NCI-H345 treated with DMSO at 0.1 percent for 48 hours (cell line): ENCODE measurements at regions not wholly inside any gene's neighbourhood (a gene's known extent, or its start where the extent isn't known, plus 50 kb on each side); places are given as distances from the start of the nearest gene placed in this dataset.

Experiments
- DNase-seq: peaks from one replicate; lab custom pipeline; 2025; ENCODE audit not compliant: unreplicated experiment; lab: John Stamatoyannopoulos, UW

DNA sequence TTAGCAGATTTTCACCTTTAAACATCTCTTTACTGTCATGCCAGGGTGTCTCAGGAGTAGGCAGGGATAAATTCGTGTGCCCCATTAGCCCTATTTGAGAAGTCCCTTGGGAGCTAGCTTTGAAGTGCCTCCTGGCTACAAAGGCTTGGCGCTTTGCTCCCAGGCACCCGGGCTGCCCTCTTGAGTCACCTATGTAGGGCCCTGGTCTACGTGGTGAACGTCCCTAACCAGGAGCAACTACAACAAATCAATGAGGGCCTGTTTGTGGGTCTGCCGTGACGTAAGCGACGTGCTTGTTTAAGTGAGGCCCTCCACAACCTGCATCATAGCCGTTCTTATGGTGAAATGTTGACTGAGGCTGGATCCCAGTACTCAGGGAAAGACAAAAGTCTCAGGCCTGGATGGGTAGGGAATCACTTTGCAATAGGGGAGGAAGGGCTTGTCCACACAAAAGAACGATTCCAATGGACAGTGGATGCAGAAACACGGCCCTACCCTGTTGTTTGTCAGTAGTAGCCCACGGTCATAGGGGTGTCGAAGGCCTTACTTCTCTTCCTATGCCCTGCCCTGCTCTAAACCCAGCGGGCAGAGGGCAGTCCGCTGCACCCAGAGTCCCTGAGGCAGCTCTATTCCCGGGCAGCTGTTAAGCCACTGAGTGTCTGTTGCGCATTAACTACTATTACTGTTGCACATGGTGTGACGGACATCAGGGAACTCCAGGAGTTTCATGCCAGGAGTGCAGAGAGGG, 93.9 kb downstream of the INHBB start:
- peak; percentile 3 for DNase-seq

DNA sequence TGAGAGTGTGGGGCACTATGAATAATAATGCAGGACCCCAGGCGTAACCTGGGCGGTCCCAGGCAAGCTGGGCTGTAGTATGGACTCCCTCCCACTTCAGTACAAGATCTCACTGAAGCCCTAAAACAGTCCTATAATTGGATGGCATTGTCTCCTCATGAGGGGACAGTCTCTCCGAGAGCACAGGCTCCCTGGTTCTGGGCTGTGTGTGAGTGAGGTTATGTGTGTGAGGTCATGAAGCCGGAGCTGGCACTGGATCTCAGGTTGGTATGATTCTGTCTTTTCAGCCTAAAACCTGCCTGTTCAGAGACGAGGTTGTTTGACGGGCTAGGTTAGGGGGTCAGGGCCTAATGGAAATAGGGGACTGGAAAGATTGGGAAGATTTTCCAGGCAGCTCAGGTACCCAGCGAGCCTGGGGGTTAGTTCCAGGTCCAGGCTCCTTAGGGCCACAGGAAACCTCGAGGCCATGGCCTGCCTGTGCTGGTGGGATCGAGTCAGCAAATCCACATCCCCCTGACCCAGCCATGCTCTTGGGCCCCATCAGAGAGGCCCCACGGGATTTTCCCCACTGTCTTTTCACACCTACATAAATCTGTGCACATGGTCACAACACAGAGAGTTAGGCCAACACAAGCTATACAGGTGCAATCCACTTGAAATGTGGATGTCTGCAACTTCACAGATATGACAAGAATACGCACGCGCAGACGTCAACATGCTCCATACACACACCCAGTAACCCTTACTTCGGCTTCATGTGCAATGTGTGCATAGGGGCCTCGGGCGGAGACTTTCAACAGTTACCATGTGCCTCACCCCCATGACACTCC, 94.8 kb downstream of the INHBB start:
- no peak for DNase-seq

GRCh38 chr2:120441351-120441700, 95.4 kb downstream of the INHBB start:
- no peak for DNase-seq

- DNase-seq = peak; percentile 76
Measured at GRCh38 chr2:120441744-120442471, 96.0 kb downstream of the INHBB start.

- DNase-seq = no peak
Measured at GRCh38 chr2:120442541-120442922, 96.6 kb downstream of the INHBB start.

DNA sequence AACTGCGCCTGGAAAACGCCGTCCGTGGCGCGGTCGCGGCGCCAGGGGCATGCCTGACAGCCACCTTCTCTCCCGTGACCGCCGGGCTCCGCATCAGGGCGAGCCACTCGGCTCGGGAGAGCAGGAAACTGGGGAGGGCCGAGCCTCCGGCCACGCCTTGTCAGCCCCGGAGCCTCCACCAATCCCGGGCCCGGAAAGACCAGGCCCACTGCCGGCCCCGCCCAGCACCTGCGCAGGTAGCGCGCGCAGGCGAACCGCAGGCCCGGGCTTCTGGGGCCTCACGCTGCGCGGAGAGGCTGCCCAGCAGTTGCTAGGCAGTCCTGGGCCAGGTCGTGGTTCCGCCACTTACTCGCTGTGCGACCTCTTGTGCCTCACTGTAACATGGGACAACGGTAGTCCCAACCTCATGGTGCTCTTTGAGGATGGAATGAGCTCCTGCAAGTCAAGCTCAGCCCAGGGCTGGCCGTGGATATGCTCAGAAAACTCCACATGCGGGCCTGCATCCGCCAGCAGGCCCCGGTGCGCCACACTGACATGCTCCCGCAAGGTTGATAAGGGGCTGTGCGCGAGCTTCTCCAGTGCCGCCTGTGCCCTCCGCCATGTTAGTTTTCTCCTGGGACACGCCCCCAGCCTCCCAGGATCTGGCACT, 97.1 kb downstream of the INHBB start:
- DNase-seq = no peak

DNA sequence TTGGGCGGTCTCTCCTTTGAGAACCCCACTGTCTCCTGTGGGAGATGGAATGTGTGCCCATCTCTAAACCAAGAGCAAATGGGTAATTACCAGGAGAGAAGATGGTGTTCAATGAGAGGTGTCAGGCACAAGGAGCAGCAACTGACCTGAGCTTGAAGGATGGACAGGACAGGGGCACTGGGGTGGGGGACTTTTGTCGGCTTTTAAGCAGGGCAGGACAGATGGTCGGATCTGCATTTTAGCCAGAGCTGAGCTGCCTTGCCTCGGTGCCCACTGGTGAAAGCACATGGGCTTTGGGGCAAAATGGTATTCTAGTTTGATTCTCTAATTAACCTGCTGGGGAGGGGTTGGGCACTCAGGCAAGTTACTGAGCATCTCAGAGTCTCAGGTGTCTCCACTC, 98.0 kb downstream of the INHBB start:
- no peak for DNase-seq

- no peak for DNase-seq
Measured at GRCh38 chr2:120444691-120445240, 98.8 kb downstream of the INHBB start.

DNA sequence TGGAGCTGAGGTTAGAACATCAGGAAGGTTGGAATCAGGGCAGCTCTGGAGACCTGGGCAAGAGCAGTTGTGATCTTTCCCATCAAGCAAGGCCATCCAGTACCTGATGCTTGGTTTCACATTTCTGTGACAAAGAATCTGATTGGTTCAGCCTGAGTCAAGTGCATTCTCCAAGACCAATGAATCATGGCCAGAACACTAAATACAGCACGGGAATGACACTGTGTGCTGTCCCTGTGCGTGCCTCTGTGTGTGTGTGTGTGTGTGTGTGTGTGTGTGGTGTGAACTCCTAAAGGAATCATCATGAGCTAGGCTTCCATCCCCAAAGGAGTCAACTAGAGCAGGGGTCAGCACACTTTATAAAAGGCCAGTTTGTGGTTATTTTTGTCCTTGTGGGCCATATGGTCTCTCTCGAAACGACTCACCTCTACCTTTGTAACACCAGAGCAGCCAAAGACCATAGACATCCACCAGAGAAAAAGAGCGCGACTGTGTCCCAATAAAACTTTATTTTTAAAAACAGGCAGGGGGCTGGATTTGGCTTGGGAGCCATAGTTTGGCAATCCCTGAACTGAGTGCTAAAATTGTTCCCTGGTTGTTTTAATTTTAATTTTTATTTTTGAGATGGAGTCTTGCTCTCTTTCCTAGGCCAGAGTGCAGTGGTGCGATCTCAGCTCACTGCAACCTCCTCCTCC, 99.7 kb downstream of the INHBB start:
- DNase-seq = peak; percentile 14

- no peak for DNase-seq
Measured at GRCh38 chr2:120446236-120447126, 100.5 kb downstream of the INHBB start.

GRCh38 chr2:120447127-120447785, 101.3 kb downstream of the INHBB start:
- DNase-seq = no peak

DNA sequence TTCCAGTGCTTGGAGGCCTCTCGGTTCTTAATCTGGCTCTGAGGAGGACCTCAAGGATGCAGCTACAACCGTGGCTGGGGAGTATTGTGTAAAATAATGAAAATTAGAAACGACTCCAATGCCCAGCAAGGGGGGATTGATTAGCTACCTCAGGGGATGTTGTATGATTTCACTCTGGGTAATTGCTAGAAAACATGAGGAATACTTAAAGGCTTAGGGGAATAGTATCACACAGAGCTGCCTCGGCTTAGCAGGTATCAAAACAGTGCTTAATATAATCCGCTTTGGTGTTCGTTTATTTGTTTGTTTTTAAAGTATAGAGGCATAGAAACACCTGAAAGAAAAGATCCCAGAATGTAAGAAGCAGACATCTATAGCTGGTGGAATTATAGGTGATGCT, 102.5 kb downstream of the INHBB start:
- no peak for DNase-seq

DNA sequence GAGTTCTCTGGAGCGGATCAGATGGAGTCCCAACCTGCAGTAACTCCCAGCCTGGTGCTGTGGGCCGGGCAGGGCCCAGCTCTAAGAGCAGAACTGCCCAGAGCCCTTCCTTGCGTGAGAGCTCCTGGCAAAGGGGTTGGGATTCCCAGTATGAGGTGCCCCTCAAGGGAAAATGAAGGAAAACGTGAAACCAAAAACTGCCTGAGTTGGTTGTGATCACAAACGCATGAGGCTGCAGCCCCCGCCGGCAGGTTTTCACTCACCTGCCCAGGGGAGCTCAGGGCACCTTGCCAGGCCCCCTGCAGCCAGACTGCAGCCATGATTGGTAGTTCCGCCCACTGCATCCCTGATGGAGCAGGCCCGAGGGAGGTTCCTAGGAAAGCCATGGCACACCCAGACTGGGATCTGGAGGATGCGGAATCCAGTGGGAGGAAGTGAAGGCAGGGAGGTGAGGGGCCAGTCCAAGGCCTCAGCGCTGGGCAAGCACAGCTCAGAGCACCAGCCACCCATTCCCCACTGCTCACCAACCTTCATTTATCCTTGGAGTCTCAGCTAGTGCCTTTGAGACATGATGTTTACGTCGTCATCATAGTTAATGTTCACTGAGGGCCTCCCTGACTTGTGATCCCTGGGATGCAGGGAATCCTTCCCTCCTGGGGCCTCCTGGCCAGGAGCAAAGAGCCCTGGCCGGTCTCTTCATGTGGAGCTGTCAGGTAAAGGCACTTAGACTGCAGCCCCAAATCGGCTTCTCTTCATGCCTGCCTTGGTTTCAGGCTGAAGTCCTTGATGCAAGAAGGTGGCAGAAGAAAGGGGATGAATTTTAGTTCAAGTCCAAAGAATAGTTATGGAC, 103.2 kb downstream of the INHBB start:
- DNase-seq = peak; percentile 83

DNA sequence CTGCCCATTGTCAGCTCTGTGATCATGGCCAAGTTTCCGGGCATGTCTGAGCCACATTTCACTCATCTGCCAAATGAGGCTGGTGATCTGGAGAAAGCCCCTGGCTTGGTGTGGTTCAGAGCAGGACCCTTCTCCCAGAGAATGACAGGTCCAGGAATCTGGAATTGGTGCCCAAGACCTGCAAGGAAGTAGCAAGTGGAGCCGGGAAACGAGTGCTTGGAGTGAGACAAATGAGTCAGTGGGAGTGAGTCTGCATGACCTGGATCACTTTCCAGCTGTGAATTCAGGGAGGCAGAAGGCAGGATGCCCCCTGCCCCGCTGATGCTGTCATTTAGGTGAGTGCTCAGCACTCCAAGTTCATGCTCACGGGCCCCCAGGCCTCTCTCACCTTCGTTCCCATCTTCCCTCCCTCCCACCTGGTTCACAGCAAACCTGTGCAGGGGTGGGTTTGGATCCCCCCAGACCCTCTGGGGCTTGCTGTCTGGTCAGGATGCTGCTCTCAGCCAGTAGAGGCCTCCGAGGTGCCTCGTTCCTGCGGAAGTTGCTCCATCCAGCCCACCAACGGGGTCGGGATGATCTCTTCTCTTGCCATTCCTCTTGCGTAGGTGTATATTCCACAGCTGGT, 104.4 kb downstream of the INHBB start:
- DNase-seq = no peak

DNA sequence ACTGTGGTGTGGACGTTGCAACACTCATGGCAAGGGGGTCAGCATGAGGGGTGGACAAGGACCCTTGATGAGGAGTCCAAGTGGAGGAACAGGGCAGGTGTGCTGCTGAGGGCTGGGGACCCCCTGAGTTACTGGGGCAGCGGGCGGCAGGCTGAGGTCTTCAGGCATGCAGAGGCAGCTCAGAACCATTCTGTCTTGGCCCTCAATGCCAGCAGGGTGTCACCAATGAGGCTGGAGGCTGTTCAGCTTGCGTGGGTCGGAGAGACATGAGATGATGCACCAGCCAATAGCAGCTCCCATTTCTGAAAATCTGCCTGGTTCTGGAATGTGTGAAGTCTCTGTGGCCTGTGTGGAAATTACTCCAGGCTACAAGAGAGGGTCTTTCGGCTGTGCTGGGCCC, 105.4 kb downstream of the INHBB start:
- no peak for DNase-seq

- DNase-seq = no peak
Measured at GRCh38 chr2:120452131-120452530, 106.2 kb downstream of the INHBB start.

DNA sequence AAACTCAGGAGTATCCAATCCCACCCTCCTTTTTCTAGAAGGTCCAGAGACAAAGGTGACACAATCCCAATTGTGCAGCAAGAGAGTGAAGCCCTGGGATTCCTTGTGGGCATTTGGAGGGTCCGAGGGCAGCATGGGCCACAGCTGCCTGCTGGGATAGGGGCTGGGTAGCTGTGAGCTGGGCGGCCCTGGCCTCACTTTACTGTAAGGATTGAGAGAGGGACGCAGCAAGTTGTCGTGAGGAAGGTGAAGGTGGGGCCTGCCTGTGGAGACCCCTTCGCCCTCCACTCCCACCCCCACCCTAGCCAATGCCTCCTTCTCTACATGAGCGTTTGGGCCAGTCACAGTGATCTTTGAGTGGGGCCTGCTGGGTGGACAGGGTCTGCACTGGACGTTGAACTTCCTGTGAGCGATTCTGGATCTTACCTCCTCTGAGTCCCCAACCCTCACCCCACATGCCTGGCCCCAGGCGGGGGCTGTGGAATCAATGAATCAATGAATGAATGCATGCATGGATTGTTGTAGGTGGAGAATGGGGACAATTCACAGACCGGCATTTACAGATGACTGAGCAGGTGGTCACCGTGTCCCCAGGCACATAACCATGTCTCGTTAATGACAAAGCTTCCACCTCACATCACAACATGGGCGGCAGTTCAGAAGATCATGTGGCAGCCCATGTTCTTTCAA, 107.2 kb downstream of the INHBB start:
- no peak for DNase-seq
